Activated CD4-positive, alpha-beta T cell treated with anti-CD3 and anti-CD28 coated beads, Interleukin-2, Interleukin-6, amounts not matched to agents 100 ng/mL and 50 ng/mL, durations not matched to agents 16 hours and 8 hours (primary cell): ENCODE measurements at regions not wholly inside any gene's neighbourhood (a gene's known extent, or its start where the extent isn't known, plus 50 kb on each side); places are given as distances from the start of the nearest gene placed in this dataset.
"Not testable (repeated sequence)": the region's sequence is repeated elsewhere in the genome, so short reads cannot be mapped to it uniquely, and the experiment has no call there.

Experiments used
- DNase-seq: peaks from one replicate; pipeline ENCODE4 v3.0.0-alpha.2; 2020

- DNase-seq, result no peak
Measured at GRCh38 chr13:110044551-110045111, 258.2 kb upstream of the IRS2 start.

GRCh38 chr13:110042253-110042950 is 256.0 kb upstream of the IRS2 start:
- DNase-seq, result no peak

GRCh38 chr13:110041638-110042037 is 255.3 kb upstream of the IRS2 start:
- DNase-seq, result not testable (repeated sequence)

- no peak for DNase-seq
Measured at GRCh38 chr13:110037925-110038573, 251.7 kb upstream of the IRS2 start.

- no peak for DNase-seq
Measured at GRCh38 chr13:110036060-110036459, 249.7 kb upstream of the IRS2 start.

- no peak for DNase-seq
Measured at GRCh38 chr13:110034031-110034549, 247.7 kb upstream of the IRS2 start.

GRCh38 chr13:110032969-110033368 is 246.6 kb upstream of the IRS2 start:
- DNase-seq, result no peak

GRCh38 chr13:110030394-110030928 is 244.1 kb upstream of the IRS2 start:
- no peak for DNase-seq

GRCh38 chr13:110028838-110029621 is 242.6 kb upstream of the IRS2 start:
- no peak for DNase-seq

GRCh38 chr13:110028311-110028710 is 241.9 kb upstream of the IRS2 start:
- no peak for DNase-seq

GRCh38 chr13:110027470-110028240 is 241.3 kb upstream of the IRS2 start:
- DNase-seq, result no peak

GRCh38 chr13:110024645-110024980 is 238.2 kb upstream of the IRS2 start:
- DNase-seq, result no peak

GRCh38 chr13:110023729-110024644 is 237.6 kb upstream of the IRS2 start:
- no peak for DNase-seq

GRCh38 chr13:110018009-110018408 is 231.6 kb upstream of the IRS2 start:
- DNase-seq, result no peak

- DNase-seq, result no peak
Measured at GRCh38 chr13:110017379-110017778, 231.0 kb upstream of the IRS2 start.

GRCh38 chr13:110015253-110015652 is 228.9 kb upstream of the IRS2 start:
- no peak for DNase-seq

GRCh38 chr13:110014719-110015118 is 228.3 kb upstream of the IRS2 start:
- no peak for DNase-seq

- no peak for DNase-seq
Measured at GRCh38 chr13:110012102-110012739, 225.8 kb upstream of the IRS2 start.

GRCh38 chr13:110010404-110011138 is 224.2 kb upstream of the IRS2 start:
- no peak for DNase-seq

GRCh38 chr13:110008816-110009215 is 222.4 kb upstream of the IRS2 start:
- no peak for DNase-seq
